HepG2 (cell line): ENCODE measurements at regions not wholly inside any gene's neighbourhood (a gene's known extent, or its start where the extent isn't known, plus 50 kb on each side); places are given as distances from the start of the nearest gene placed in this dataset.
A peak's percentile ranks its signal among the peaks of the same experiment; 100 is the strongest.

Experiments used
- ATF4 ChIP-seq, 2 experiments: fragments of 450-650 bp in 1 of 2; sonication (generic) in 1 of 2; formaldehyde crosslinking; IDR thresholded peaks; 2 replicates each; pipeline versions ENCODE4 v1.5.0 to v1.8.0; 2020 to 2022; ENCODE audit warnings: mild to moderate bottlenecking in 1 of 2, missing genetic modification reagents in 1 of 2
- BCL6 ChIP-seq: IDR thresholded peaks from 2 replicates; pipeline ENCODE4 v1.6.1; 2016; ENCODE audit warnings: missing genetic modification reagents, missing compliant biosample characterization
- CBX1 ChIP-seq: IDR thresholded peaks from one replicate; pipeline ENCODE4 v1.6.1; 2016; ENCODE audit warnings: antibody characterized with exemption, low read depth
- CHCHD3 ChIP-seq: sonication (generic); formaldehyde crosslinking; IDR thresholded peaks from 2 replicates; pipeline ENCODE4 v1.8.0; 2022; ENCODE audit warnings: mild to moderate bottlenecking, missing genetic modification reagents, moderate library complexity
- EP300 ChIP-seq, 3 experiments: sonication (generic) in 1 of 3; formaldehyde crosslinking in 1 of 3; IDR thresholded peaks; 2 replicates each; pipeline versions ENCODE4 v1.5.1 to v1.6.1; 2011 to 2020; ENCODE audit warnings: low read depth in 2 of 3, low read length in 2 of 3, borderline replicate concordance in 1 of 3, improper control_type of control experiment in 1 of 3, mild to moderate bottlenecking in 1 of 3, missing genetic modification reagents in 1 of 3, moderate library complexity in 1 of 3
- GATAD2A ChIP-seq: IDR thresholded peaks from 2 replicates; pipeline ENCODE4 v1.6.1; 2016
- GFI1 ChIP-seq: sonication (generic); formaldehyde crosslinking; IDR thresholded peaks from 2 replicates; pipeline ENCODE4 v1.5.0; 2020; ENCODE audit warnings: missing genetic modification reagents, mild to moderate bottlenecking, borderline replicate concordance
- LCORL ChIP-seq, 2 experiments: fragments of 450-650 bp in 1 of 2; sonication (generic) in 1 of 2; formaldehyde crosslinking in 1 of 2; IDR thresholded peaks; 2 replicates each; pipeline versions ENCODE4 v1.5.0 to v1.6.1; 2017 to 2020; ENCODE audit warnings: antibody characterized with exemption in 1 of 2, missing genetic modification reagents in 1 of 2
- NBN ChIP-seq: fragments of 450-650 bp; conservative IDR thresholded peaks from 2 replicates; pipeline ENCODE4 v1.6.1; 2017
- NKX3-1 ChIP-seq: sonication (generic); formaldehyde crosslinking; IDR thresholded peaks from 2 replicates; pipeline ENCODE4 v1.5.0; 2020; ENCODE audit warnings: missing genetic modification reagents
- RARA ChIP-seq: IDR thresholded peaks from 2 replicates; pipeline ENCODE4 v1.6.1; 2016; ENCODE audit warnings: missing genetic modification reagents, missing compliant biosample characterization
- RBFOX2 ChIP-seq: fragments of 200-400 bp; formaldehyde crosslinking; IDR thresholded peaks from 2 replicates; pipeline ENCODE4 v1.6.1; 2017; ENCODE audit warnings: low read depth, mild to moderate bottlenecking, low read length
- RFX5 ChIP-seq: IDR thresholded peaks from 2 replicates; pipeline ENCODE4 v1.6.1; 2011; ENCODE audit warnings: low read depth, low read length, improper control_type of control experiment
- SCMH1 ChIP-seq: sonication (generic); formaldehyde crosslinking; IDR thresholded peaks from 2 replicates; pipeline ENCODE4 v1.9.0; 2021; ENCODE audit warnings: missing genetic modification reagents, mild to moderate bottlenecking, borderline replicate concordance
- SP4 ChIP-seq: sonication (generic); formaldehyde crosslinking; IDR thresholded peaks from 2 replicates; pipeline ENCODE4 v1.8.1; 2023; ENCODE audit warnings: mild to moderate bottlenecking, missing genetic modification reagents
- TAF15 ChIP-seq: fragments of 200-400 bp; formaldehyde crosslinking; IDR thresholded peaks from one replicate; pipeline ENCODE4 v1.6.1; 2018; ENCODE audit warnings: mild to moderate bottlenecking, low read depth, low read length; ENCODE audit not compliant: poor library complexity, severe bottlenecking
- TBX2 ChIP-seq: sonication (generic); formaldehyde crosslinking; IDR thresholded peaks from 2 replicates; pipeline ENCODE4 v1.5.0; 2020; ENCODE audit warnings: missing genetic modification reagents, mild to moderate bottlenecking, borderline replicate concordance
- TBX3 ChIP-seq: fragments of 450-650 bp; IDR thresholded peaks from 2 replicates; pipeline ENCODE4 v1.6.1; 2017; ENCODE audit warnings: antibody characterized with exemption, mild to moderate bottlenecking, inconsistent platforms, borderline replicate concordance
- THAP7 ChIP-seq: sonication (generic); formaldehyde crosslinking; IDR thresholded peaks from 2 replicates; pipeline ENCODE4 v1.8.1; 2023; ENCODE audit warnings: mild to moderate bottlenecking, missing genetic modification reagents
- ZEB1 ChIP-seq: IDR thresholded peaks from 2 replicates; pipeline ENCODE4 v1.6.1; 2012; ENCODE audit warnings: mild to moderate bottlenecking, low read depth, inconsistent platforms; ENCODE audit not compliant: insufficient replicate concordance
- ZNF543 ChIP-seq: sonication (generic); formaldehyde crosslinking; IDR thresholded peaks from 2 replicates; pipeline ENCODE4 v1.4.0; 2020; ENCODE audit warnings: mild to moderate bottlenecking, missing genetic modification reagents
- ZNF550 ChIP-seq: sonication (generic); formaldehyde crosslinking; IDR thresholded peaks from 2 replicates; pipeline ENCODE4 v1.4.0; 2020; ENCODE audit warnings: mild to moderate bottlenecking, missing genetic modification reagents, borderline replicate concordance
- ZNF691 ChIP-seq: sonication (generic); formaldehyde crosslinking; IDR thresholded peaks from 2 replicates; pipeline ENCODE4 v1.4.0; 2020; ENCODE audit warnings: missing genetic modification reagents, low read depth, mild to moderate bottlenecking, borderline replicate concordance
- ZNF704 ChIP-seq: sonication (generic); formaldehyde crosslinking; IDR thresholded peaks from 2 replicates; pipeline ENCODE4 v1.8.1; 2023; ENCODE audit warnings: mild to moderate bottlenecking, inconsistent platforms, moderate library complexity, missing genetic modification reagents, borderline replicate concordance
- ZNF740 ChIP-seq: sonication (generic); formaldehyde crosslinking; IDR thresholded peaks from 2 replicates; pipeline ENCODE4 v1.4.0; 2020; ENCODE audit warnings: missing genetic modification reagents
- ZSCAN31 ChIP-seq: sonication (generic); formaldehyde crosslinking; IDR thresholded peaks from 2 replicates; pipeline ENCODE4 v1.5.0; 2020; ENCODE audit warnings: low read depth, mild to moderate bottlenecking, missing genetic modification reagents

GRCh38 chr3:110344897-110345767 is 726.5 kb upstream of the NECTIN3 start (continued):
- no peak for TF ChIP-seq CBX1
- peak in 1 of 2 experiments; percentile 50; a peak in 1 of 4 replicates for TF ChIP-seq ATF4 (CRISPR knock-in tag; IDR thresholded peaks at IDR 0.05)
- no peak for TF ChIP-seq ZNF704 (CRISPR knock-in tag)
- TF ChIP-seq EP300 (IDR thresholded peaks at IDR 0.05; ENCODE audit: low read depth in 2 of 2, low read length in 2 of 2): peak in 1 of 2 experiments; percentile 66; a peak in 2 of 4 replicates
- peak; percentile 49; the same call in 1 of the 2 replicates for TF ChIP-seq EP300 (CRISPR knock-in tag; IDR thresholded peaks at IDR 0.05; ENCODE audit: borderline replicate concordance)
- TF ChIP-seq ZNF691 (CRISPR knock-in tag): no peak
- no peak for TF ChIP-seq RFX5
- peak; percentile 63 for TF ChIP-seq RARA (CRISPR knock-in tag)
- peak; percentile 37; the same call in 1 of the 2 replicates for TF ChIP-seq BCL6
- TF ChIP-seq LCORL (IDR thresholded peaks at IDR 0.05): no peak
- TF ChIP-seq LCORL (CRISPR knock-in tag; IDR thresholded peaks at IDR 0.05): 0 out of 2 replicates have a peak, but pooled peaks have one; percentile 17
- no peak for TF ChIP-seq NKX3-1 (CRISPR knock-in tag)
- TF ChIP-seq ZNF550 (CRISPR knock-in tag): no peak
- no peak for TF ChIP-seq SCMH1 (CRISPR knock-in tag)
- TF ChIP-seq ZEB1: no peak
- no peak for TF ChIP-seq ZSCAN31 (CRISPR knock-in tag)
- no peak for TF ChIP-seq ZNF543 (CRISPR knock-in tag)
- TF ChIP-seq RBFOX2: no peak
- TF ChIP-seq GATAD2A (CRISPR knock-in tag): peak; percentile 74
- no peak for TF ChIP-seq SP4 (CRISPR knock-in tag)
- TF ChIP-seq THAP7: no peak
- 0 out of 2 replicates have a peak, but pooled peaks have one; percentile 41 for TF ChIP-seq TBX2 (CRISPR knock-in tag)
- TF ChIP-seq TBX3: no peak
- no peak for TF ChIP-seq NBN
- TF ChIP-seq CHCHD3 (CRISPR knock-in tag): no peak
- TF ChIP-seq GFI1: peak; percentile 91
- no peak for TF ChIP-seq ZNF740 (CRISPR knock-in tag)
- no peak for TF ChIP-seq TAF15
